Subcutaneous abdominal adipose tissue (tissue), 5 donors: ENCODE measurements at regions not wholly inside any gene's neighbourhood (a gene's known extent, or its start where the extent isn't known, plus 50 kb on each side); places are given as distances from the start of the nearest gene placed in this dataset.
A peak's percentile ranks its signal among the peaks of the same experiment; 100 is the strongest.
"Not testable (repeated sequence)": the region's sequence is repeated elsewhere in the genome, so short reads cannot be mapped to it uniquely, and the experiment has no call there.

Experiments used
- H3K27ac ChIP-seq: one replicate; pipeline ENCODE4 v1.7.0; 2013; ENCODE audit warnings: low read depth, mild to moderate bottlenecking, inconsistent platforms, low read length, moderate library complexity
- H3K27me3 ChIP-seq, 5 donors: one replicate each; pipeline ENCODE4 v1.7.0; 2013; ENCODE audit warnings: low read length in 5 of 5, inconsistent platforms in 1 of 5; ENCODE audit not compliant: control insufficient read depth in 5 of 5, insufficient read depth in 4 of 5
- H3K36me3 ChIP-seq, 5 donors: one replicate each; pipeline ENCODE4 v1.7.0; 2013; ENCODE audit warnings: low read length in 5 of 5; ENCODE audit not compliant: control insufficient read depth in 5 of 5, insufficient read depth in 5 of 5
- H3K4me1 ChIP-seq, 5 donors: one replicate each; pipeline ENCODE4 v1.7.0; 2013; ENCODE audit warnings: low read length in 5 of 5, mild to moderate bottlenecking in 3 of 5, moderate library complexity in 1 of 5; ENCODE audit not compliant: control insufficient read depth in 5 of 5, insufficient read depth in 5 of 5
- H3K4me3 ChIP-seq, 5 donors: one replicate each; pipeline ENCODE4 v1.7.0; 2013; ENCODE audit warnings: low read length in 5 of 5, low read depth in 1 of 5
- H3K9ac ChIP-seq, 5 donors: one replicate each; pipeline ENCODE4 v1.7.0; 2013; ENCODE audit warnings: low read length in 5 of 5, mild to moderate bottlenecking in 4 of 5, moderate library complexity in 3 of 5
- H3K9me3 ChIP-seq, 5 donors: one replicate each; pipeline ENCODE4 v1.7.0; 2013; ENCODE audit warnings: low read length in 5 of 5; ENCODE audit not compliant: control insufficient read depth in 5 of 5
- donor health status: healthy.
- donor health status: healthy.
- donor health status: healthy.
- donor health status: healthy.
- donor health status: healthy.

DNA sequence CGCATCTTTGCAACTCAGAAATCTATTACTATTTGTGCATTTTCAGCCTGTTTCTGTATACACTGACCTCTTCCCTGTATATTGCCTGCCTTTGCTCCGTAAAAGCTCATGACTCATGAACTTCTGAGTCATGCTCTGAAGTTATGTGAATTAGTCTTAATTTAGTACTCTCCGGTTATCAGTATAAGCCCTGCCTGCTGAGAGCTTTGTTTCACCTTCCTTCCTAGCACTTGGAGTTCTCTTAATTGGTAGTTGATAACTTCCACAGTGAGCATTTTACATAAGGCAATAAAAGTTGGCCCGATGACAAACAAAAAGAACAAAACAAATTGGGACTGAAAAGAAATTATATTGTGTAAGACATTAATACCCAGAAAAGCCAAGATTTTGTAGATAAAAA, 231.4 kb downstream of the GJA1 start:
- Histone ChIP-seq H3K4me1 (peaks cover 0 to 20% (median 17%) of the 10 kb centered on the region in 5 donors), H3K36me3 (no peaks in the 10 kb centered on the region), H3K27me3 (no peaks in the 10 kb centered on the region), H3K9ac (peak overlapping the region in 1 of 5 donors; percentile 72), H3K9me3 (no peaks in the 10 kb centered on the region), H3K27ac (peak overlapping the region; percentile 92), H3K4me3 (no peak overlapping the region)

DNA sequence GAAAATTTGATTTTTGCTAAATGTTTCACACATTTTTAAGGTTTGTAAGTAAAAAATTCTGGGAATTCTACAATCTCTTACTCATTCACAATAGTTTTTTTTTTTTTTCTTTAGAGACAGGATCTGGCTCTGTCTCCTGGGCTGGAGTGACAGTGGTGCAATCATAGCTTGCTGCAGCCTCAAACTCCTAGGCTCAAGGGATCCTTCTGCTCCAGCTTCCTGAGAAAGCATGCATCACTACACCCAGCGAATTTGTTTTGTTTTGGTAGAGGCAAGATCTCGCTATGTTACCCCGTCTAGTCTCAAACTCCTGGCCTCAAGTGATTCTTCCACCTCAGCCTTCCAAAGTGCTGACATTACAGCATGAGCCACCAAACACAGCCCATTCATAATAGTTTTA, 232.8 kb downstream of the GJA1 start:
- Histone ChIP-seq H3K9ac (peak overlapping the region in 1 of 5 donors; percentile 72), H3K4me1 (peaks cover 0 to 20% (median 17%) of the 10 kb centered on the region in 5 donors), H3K4me3 (no peak overlapping the region), H3K27me3 (no peaks in the 10 kb centered on the region), H3K36me3 (no peaks in the 10 kb centered on the region), H3K9me3 (no peaks in the 10 kb centered on the region), H3K27ac (peak overlapping the region; percentile 92)

DNA sequence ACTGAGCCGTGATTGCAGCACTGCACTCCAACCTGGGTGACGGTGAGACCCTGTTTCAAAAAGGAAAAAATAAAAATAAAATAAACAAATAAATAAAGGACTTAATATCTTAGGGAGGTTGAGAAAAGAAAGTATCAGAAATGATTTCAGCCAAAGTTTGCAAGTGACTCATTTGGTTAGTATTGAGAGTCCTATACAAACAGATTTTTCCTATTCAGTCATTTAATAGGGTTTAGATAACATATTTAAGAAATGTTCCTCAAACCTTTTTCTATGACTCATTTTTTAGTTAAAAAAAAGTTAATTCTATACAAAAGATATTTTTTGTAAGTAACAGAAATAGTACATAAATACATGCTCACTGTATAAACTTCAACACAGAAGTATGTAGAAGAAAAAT, 235.1 kb downstream of the GJA1 start:
- no peaks in the 10 kb centered on the region for H3K27me3 ChIP-seq
- H3K9ac ChIP-seq: no peak overlapping the region
- H3K4me3 ChIP-seq: no peak overlapping the region
- H3K4me1 ChIP-seq: peaks cover 0 to 20% (median 17%) of the 10 kb centered on the region in 5 donors
- H3K36me3 ChIP-seq: no peaks in the 10 kb centered on the region
- H3K9me3 ChIP-seq: no peaks in the 10 kb centered on the region
- no peak overlapping the region for H3K27ac ChIP-seq

DNA sequence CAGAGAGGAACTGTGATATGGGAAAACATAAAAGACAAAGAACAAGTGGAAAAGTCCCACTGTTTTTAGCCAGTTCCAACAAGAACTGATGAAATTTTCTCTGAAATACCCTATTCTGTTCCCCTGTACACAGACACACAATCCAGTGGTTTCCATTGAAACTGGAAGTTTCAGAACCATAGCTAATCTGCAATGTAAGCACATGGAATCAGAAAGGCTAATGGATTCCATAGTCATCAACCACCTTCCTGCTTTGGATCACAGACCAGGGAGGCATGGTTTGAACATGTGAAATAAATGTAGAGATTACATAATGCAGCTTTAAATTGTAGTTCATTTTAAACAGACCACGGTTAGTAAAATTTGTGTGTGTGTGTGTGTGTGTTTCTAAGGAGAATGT, 242.1 kb downstream of the GJA1 start:
- Histone ChIP-seq H3K4me1 (no peaks in the 10 kb centered on the region), H3K9ac (no peak overlapping the region), H3K27me3 (no peaks in the 10 kb centered on the region), H3K4me3 (no peak overlapping the region), H3K36me3 (no peaks in the 10 kb centered on the region), H3K9me3 (no peaks in the 10 kb centered on the region), H3K27ac (no peak overlapping the region)

DNA sequence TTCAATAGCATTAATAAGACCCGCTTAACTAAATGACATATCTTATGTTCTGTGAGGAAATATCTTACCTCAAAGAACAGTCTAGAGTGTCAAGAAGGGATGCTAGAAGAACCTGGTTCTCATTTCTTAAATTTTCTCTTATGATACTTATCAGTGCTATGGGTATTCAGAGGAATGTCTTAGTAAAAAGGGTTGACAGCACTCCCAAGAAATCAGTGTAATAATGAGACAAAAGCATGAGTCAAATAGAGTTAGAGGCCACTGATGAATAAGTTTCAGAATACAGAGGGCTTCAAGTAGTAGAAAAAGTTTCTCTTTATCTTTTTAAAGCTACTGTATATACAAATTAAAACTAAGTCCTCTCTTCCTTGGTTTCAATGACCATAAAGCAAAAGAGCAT, 242.8 kb downstream of the GJA1 start:
- Histone ChIP-seq H3K4me3 (no peak overlapping the region), H3K27ac (no peak overlapping the region), H3K9ac (no peak overlapping the region), H3K36me3 (no peaks in the 10 kb centered on the region), H3K9me3 (no peaks in the 10 kb centered on the region), H3K4me1 (no peaks in the 10 kb centered on the region), H3K27me3 (no peaks in the 10 kb centered on the region)

DNA sequence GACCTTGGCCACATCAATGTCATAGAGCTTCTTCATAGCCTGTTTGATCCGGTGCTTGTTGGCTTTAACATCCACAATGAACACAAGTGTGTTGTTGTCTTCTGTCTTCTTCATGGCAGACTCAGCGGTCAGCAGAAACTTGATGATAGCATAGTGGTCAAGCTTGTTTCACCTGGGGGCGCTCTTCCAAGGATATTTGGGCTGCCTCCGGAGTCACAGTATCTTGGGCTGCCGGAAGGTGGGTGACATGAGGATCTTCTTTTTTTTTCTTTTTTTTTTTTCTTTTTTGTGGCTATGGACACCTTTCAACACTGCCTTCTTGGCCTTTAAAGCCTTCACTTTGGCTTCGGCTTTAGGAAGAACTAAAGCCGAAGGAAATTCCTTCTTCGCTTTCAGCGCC, 244.6 kb downstream of the GJA1 start:
- no peaks in the 10 kb centered on the region for H3K9me3 ChIP-seq
- no peak overlapping the region for H3K9ac ChIP-seq
- no peak overlapping the region for H3K4me3 ChIP-seq
- no peak overlapping the region for H3K27ac ChIP-seq
- no peaks in the 10 kb centered on the region for H3K36me3 ChIP-seq
- no peaks in the 10 kb centered on the region for H3K4me1 ChIP-seq
- no peaks in the 10 kb centered on the region for H3K27me3 ChIP-seq

DNA sequence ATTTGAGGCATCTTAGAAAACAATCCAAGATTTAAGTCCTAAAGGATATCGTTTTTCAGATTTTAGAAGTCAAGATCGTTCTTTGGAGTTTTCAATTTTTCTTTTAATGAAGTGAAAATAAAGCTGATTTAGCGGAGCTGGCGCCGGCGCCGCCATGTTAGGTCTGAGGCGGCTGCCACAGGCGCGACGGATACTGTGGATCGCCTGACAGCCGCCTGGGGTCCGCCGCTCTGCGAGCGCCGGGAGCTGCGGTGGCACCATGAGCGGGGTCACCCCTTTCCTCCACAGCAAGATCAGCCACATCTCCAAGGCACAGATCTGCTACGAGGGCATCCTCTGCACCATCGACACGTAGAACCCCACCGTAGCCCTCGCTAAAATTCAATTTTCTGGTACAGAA, 247.2 kb downstream of the GJA1 start:
- H3K27ac ChIP-seq: no peak overlapping the region
- H3K9me3 ChIP-seq: no peaks in the 10 kb centered on the region
- no peaks in the 10 kb centered on the region for H3K27me3 ChIP-seq
- H3K4me1 ChIP-seq: no peaks in the 10 kb centered on the region
- no peak overlapping the region for H3K4me3 ChIP-seq
- H3K36me3 ChIP-seq: no peaks in the 10 kb centered on the region
- H3K9ac ChIP-seq: no peak overlapping the region

DNA sequence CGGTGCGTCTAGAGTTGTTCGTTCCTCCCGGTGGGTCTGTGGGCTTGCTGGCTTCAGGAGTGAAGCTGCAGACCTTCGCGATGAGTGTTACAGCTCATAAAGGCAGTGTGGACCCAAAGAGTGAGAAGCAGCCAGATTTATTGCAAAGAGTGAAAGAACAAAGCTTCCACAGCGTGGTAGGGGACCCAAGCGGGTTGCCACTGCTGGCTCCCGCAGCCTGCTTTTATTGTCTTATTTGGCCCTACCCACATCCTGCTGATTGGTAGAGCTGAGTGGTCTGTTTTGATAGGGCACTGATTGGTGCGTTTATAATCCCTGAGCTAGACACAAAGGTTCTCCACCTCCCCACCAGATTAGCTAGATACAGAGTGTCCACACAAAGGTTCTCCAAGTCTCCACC, 250.4 kb downstream of the GJA1 start:
- H3K27ac ChIP-seq, H3K4me3 ChIP-seq, H3K9ac ChIP-seq: not testable (repeated sequence)

DNA sequence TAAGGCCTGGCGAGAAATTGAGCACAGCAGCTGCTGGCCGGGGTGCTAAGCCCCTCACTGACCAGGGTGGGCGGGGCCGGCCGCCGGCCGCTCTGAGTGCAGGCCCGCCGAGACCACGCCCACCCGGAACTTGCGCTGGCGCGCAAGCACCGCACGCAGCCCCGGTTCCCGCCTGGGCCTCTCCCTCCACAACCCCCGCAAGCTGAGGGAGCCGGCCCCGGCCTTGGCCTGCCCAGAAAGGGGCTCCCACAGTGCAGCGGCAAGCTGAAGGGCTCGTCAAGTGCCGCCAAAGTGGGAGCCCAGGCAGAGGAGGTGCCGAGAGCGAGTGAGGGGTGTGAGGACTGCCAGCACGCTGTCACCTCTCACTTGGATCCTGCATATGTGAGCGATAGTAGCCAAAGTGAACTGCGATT, 251.2 kb downstream of the GJA1 start:
- Histone ChIP-seq H3K9ac (no peak overlapping the region), H3K27ac (no peak overlapping the region), H3K27me3 (no peaks in the 10 kb centered on the region), H3K4me3 (no peak overlapping the region), H3K36me3 (no peaks in the 10 kb centered on the region), H3K9me3 (no peaks in the 10 kb centered on the region), H3K4me1 (peaks cover 0 to 8% (median 5%) of the 10 kb centered on the region in 5 donors)

More for the DNA sequence above, 250.4 kb downstream of the GJA1 start:
- not testable (repeated sequence) for H3K27me3 ChIP-seq, H3K36me3 ChIP-seq, H3K4me1 ChIP-seq, H3K9me3 ChIP-seq

DNA sequence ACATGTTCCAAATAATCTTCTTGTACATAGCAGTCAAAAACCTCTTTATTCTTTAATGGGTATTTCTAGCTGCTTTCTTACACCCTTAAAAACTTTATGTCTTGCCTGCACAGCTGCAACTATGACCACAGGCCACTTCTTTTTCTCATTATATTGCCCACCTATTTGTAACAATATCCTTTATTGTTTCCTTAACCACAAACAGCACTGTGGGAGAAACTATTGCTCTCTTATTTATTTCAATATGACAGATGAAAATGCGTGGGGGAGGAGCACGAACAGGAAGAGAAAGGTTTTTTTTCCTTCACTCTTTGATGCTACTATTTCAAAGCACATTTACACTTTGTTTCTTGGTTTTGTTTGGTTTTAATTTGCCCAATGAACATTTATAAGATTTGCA, 253.5 kb downstream of the GJA1 start:
- peaks cover 2 to 15% (median 14%) of the 10 kb centered on the region in 5 donors for H3K4me1 ChIP-seq
- no peak overlapping the region for H3K4me3 ChIP-seq
- no peak overlapping the region for H3K27ac ChIP-seq
- no peaks in the 10 kb centered on the region for H3K36me3 ChIP-seq
- H3K9ac ChIP-seq: no peak overlapping the region
- no peaks in the 10 kb centered on the region for H3K9me3 ChIP-seq
- no peaks in the 10 kb centered on the region for H3K27me3 ChIP-seq

DNA sequence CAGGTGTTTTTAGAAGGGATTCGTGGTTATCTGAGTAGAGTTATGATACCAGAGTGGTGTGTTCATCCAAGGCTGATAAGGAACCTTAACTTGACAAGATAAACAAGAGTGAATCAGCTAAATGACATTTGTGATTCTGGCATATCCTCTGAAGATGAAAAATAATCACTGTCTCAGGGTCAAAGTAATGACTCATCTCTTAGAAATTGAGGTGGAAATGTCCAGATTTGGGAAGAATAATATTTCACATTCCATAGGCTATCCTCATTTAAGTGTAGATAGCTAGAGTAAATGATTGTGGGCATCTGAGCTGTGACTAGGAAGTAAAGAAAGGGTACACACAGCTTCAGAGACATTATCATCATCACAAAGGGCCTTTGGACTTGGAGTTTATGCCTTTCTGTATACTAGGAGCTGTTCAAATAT, 255.7 kb downstream of the GJA1 start:
- Histone ChIP-seq H3K27me3 (no peaks in the 10 kb centered on the region), H3K4me3 (no peak overlapping the region), H3K4me1 (peaks cover 2 to 28% (median 14%) of the 10 kb centered on the region in 5 donors), H3K36me3 (no peaks in the 10 kb centered on the region), H3K27ac (no peak overlapping the region), H3K9ac (no peak overlapping the region), H3K9me3 (no peaks in the 10 kb centered on the region)
